HUDEP-2 (cell line): ENCODE measurements at regions not wholly inside any gene's neighbourhood (a gene's known extent, or its start where the extent isn't known, plus 50 kb on each side); places are given as distances from the start of the nearest gene placed in this dataset.
"Not testable (repeated sequence)": the region's sequence is repeated elsewhere in the genome, so short reads cannot be mapped to it uniquely, and the experiment has no call there.

ENCODE experiments used
- DNase-seq, 76 experiments: peaks; one replicate each; lab custom pipeline; 2025; ENCODE audit not compliant: unreplicated experiment in 76 of 76; lab: John Stamatoyannopoulos, UW

DNA sequence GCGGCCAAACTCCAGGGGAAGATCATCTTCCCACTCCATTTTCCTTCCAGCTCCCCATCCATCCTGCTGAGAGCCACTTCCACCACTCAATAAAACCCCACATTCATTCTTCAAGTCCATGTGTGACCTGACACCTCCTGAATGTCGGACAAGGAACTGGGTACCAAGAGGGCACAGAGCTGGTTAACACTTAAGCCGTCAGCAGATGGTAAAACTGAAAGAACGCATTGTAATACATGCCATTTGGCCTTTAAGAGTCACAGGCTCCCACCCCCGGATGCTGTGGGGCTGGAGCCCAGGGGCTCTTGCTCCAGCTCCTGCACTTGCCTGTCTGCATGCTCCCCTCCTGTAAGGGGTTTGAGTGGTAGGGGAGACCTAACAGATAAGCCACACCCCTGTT lies 753.9 kb downstream of the COL12A1 start:
- DNase-seq, result no peak

- no peak for DNase-seq
Measured at GRCh38 chr6:74448850-74449249, 752.8 kb downstream of the CD109 start.

DNA sequence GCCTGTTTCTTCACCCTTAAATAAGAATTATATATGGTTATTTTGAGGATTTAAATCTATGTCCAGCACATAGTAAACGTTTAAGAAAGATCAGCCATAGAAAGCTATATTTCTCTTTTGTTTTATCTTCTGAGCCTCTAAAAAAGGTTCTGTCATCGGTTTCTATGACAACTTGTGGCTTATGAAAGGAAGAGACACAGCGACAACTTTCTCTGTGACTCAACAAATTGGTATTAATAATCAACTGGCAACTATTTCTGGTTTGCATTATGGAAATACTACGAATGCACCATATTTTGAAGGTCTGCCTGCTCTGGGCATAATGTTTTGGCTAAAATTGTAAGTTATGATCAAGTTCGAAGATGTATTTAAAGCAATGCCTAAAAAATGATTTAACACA lies 751.0 kb downstream of the CD109 start:
- no peak for DNase-seq

DNA sequence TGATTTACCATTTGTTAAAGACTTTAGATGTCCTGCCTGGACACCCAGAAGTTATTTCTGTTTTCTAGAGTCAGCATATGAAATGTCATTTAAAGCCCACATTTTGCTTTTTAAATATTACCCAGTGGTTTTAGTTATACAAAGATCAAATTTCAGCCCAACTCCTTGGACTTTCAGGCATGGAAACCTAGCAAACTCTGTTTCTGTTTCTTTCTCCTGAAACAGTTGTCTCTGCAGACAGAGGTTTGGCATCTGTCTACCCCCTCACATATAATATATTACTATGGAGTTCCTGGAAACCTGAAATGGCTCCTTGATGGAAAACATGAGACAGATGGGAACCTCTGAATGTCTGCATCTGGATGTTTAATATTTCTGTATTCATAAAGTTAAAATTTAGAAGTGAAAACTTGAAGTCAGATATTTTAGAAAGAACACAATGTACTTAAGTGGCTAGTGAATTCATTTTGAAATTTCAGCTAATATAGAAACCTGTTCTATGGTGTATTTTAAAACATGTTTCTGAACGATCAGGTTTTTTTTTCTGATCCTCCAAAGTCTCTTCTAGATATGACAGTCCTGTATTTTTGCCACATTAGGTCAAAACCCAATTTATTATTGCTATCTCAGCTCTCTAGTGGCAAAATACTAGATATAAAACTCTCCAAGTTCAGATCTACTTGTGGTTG lies 743.3 kb downstream of the CD109 start:
- DNase-seq, result no peak

DNA sequence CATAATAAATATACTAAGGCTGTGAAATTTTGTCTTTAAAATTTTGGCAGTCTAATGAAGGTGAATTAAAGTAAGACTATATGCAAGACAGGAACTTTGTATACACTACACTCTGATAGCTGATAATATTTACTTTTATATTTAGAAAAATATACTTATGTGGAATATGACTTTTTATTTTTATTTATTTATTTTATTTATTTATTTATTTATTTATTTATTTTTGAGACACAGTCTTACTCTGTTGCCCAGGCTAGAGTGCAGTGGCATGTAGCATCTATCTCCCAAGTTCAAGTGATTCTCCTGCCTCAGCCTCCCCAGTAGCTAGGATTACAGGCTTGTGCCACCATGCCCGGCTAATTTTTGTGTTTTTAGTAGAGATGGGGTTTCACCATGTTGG lies 742.4 kb downstream of the CD109 start:
- not testable (repeated sequence) for DNase-seq

- no peak for DNase-seq
Measured at GRCh38 chr6:74434171-74434570, 738.2 kb downstream of the CD109 start.

- no peak for DNase-seq
Measured at GRCh38 chr6:74431873-74432580, 736.0 kb downstream of the CD109 start.

DNA sequence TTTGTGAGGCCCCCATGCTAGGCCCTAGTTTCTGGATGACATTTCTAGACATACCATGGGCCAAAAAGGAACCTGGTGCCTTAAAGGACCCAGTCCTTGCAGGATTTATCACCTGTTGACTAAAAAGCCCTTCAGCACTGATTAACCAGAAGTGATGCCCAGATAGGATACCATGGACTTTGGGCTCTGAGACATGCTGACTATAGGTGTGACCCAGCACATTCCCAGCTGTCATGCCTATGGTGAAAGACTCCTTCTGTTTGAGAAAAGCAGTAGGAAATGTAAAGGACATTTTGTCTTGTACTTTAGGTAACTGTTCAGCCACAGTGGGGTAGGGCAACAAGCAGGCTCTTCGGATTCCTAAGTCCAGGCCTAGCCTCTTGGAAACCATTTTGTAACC lies 724.2 kb downstream of the CD109 start:
- no peak for DNase-seq

- DNase-seq, result no peak
Measured at GRCh38 chr6:74415056-74415455, 719.1 kb downstream of the CD109 start.

GRCh38 chr6:74410630-74411029 lies 714.6 kb downstream of the CD109 start:
- DNase-seq, result no peak

DNA sequence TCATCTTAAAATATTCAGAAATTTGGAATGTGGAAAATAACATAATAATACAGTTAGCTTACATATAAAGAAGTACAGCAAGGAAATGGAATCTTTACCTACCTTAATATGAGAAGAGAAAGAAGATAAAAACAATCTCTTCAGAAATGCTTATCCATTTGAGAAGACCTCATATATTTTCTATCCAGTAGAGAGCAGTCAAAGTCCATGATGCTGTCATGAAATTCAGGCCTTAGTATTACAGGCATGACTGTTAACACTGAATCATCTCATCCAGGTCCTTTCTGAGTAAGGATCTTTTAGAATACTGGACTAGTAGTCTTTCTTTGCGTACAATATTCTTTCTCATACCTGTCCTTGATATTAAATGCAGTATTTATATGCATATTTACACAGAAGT lies 713.4 kb downstream of the CD109 start:
- DNase-seq, result peak in 1 of 76 experiments; percentile 6

GRCh38 chr6:74408844-74409243 lies 712.8 kb downstream of the CD109 start:
- DNase-seq, result no peak

- no peak for DNase-seq
Measured at GRCh38 chr6:74404366-74404765, 708.4 kb downstream of the CD109 start.

GRCh38 chr6:74402781-74403180 lies 706.8 kb downstream of the CD109 start:
- DNase-seq, result no peak

- DNase-seq, result not testable (repeated sequence)
Measured at GRCh38 chr6:74378437-74378836, 682.4 kb downstream of the CD109 start.

- DNase-seq, result no peak
Measured at GRCh38 chr6:74369556-74369993, 673.6 kb downstream of the CD109 start.

DNA sequence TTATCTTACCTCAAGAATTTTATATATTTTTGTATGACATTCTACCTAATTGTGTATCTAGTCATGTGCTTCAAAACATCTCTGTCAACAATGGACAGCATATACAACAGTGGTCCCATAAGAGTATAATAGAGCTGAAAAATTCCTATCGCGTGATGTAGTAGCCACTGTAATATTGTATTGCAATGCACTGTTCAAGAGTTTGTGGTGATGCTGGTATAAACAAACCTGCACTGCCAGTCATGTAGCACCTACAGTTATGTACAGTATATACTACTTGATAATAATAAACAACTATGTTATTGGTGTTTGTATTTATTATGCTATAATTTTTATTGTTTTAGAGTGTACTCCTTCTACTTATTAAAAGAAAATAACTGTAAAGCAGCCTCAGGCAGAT lies 672.7 kb downstream of the CD109 start:
- DNase-seq, result no peak

- DNase-seq, result no peak
Measured at GRCh38 chr6:74366634-74367033, 670.6 kb downstream of the CD109 start.

DNA sequence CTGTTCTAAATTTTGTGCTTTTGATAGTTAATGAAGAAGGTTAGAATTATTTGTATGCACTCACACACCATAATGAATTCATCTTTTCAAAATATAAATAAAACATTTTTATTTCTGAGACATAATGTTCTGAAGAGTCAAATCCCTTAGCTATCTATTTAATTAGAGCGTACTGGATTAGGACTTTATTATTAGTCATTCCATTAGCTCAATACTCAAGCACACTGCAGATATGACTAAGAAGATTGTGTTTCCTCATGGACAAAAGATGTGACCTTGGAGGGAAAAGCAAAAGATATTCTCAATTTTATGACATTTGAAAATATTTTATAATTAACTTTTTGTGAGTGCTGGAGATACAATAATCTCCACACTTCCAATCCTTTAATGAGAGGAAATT lies 666.4 kb downstream of the CD109 start:
- DNase-seq, result no peak

DNA sequence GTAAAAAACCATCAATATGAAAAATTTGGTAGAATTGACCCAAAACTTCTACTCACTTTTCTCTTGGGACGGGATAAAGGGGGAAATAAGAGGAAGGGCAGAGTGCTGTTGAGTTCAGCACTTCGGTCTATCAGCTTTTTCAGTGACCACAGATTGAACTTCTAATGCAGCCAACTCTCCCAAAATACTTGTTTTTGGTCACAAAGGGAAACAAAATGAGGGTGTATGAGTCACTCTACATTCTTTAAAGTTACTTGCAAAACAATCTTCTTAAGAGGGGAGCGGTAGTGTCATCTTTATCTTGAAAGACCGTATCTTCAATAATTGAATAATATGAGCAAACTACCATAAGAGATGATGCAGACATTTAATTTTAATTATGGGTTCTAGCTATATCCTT lies 661.3 kb downstream of the CD109 start:
- no peak for DNase-seq

GRCh38 chr6:74356391-74356790 lies 660.4 kb downstream of the CD109 start:
- DNase-seq, result no peak

DNA sequence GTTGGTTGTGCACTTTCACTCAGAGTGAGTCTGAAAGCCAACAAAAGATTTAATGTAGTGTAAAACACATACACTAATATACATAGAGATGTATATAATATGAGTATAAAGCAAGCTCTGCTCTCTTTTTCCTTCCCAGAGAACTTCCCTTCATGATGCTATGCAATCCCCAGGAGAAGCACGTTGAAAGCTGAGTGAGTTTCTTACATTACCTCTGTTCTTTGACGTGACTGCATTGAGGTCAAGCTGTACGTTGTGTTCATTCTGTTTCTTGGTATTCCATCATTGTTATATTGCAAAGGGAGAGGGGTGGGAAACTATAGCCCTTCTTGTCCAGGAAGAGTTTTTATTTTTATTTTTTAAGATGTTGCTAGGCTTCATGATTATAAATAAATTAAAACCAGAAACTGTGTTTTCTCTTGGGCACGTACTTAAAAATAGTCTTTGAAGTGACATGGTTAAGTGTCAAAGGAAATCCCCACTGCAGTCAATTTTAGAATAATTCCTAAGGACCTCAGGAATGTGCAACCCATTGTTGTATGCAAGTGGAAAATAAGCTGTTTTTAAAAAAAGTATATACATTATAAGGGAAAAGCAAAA lies 651.0 kb downstream of the CD109 start:
- no peak for DNase-seq
